HK-2 (cell line): ENCODE measurements at regions not wholly inside any gene's neighbourhood (a gene's known extent, or its start where the extent isn't known, plus 50 kb on each side); places are given as distances from the start of the nearest gene placed in this dataset.

Experiments
- DNase-seq: peaks from one replicate; pipeline ENCODE4 v3.0.0-alpha.2; 2018; ENCODE audit not compliant: unreplicated experiment

DNA sequence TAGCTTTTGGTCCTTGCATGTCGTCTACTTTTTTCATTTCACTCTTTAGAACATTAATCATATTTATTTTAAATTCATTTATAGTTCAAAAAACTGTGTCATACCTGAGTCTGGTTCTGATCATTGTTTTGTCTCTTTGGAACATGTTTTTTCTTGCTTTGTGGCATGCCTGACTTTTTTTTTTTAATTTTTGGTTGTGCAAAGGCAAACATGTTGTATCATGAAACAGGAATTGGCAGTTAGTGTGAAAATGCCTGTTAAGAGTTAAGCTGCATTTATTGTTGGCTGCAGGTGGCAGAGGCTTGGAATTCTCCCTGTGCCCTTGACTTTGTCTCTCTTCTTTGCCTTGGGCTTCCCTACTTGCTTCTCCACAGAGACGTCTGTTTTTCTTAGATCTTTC is 525.0 kb upstream of the ADARB2 start:
- no peak for DNase-seq

DNA sequence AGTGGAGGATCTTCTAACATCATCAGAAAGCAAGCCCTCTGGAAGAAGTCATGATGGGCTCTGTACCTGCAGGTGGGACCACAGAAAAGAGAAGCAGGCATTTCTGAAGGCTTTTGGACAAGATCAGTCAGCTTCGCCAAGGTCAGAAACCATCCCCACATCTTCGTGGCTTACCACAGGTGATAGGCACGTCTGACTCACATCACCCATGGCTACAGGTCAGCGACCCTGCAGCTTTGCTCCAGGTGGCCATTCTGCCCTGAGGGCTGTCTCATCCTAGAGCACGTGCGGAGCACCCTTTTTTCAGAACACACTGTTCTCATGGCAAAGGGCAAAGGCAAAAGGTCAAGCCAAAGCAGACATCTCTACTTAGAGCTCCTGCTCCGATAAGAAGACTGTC is 518.9 kb upstream of the ADARB2 start:
- DNase-seq = no peak

GRCh38 chr10:2252096-2252495 is 514.8 kb upstream of the ADARB2 start:
- DNase-seq = no peak

DNA sequence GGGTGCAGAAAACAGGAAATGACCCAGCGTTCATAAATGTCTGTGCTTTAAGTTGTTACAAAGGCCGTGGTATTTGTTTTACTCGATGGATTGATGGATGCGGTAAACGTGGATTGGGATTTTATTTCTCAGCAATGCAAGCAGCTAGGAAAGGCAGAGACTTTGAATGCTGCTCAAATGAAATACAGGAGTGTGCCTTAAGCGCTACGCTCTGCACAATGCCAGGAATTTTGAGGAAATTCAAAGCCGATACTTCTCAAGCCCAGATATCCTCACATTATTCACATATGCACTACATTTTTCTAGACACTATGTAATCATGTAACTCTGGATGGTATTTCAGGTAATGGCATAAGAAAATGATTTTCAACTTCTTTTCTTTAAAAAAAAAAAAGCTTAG is 514.3 kb upstream of the ADARB2 start:
- no peak for DNase-seq

DNA sequence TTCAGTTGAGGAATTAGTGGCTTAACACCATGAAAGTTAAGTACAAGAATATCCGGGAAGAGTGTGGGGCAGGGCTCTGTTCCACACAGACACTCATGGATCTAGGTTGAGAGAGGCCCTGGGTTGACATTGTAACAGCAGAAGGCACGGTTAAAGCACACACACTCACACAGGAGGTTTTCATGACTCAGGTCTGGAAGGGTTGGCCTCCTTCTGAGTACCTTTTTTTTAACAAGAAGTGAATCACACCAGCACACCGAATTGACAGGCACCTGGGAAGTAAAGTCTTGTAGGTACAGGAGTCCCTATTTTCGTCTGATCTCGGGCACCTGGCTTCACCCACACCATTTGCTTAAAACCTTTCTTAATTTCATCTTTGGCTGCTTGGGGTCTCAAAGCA is 509.4 kb upstream of the ADARB2 start:
- no peak for DNase-seq

DNA sequence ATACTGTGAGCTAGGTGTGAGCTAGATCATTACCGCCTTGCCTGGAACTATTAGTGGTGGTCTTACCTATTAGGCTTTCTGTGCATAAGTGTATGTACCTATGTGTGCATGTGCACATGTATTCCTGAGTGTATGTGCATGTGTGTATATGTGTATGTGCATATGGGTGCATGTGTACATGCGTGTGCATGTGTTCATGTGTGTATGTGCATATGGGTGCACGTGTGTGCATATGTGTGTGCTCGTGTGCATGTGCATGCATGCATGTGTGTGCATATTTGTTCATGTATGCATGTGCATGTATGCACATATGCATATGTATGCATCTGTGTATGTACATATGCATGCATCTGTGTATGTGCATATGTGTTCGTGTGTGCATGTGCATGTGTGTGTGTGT is 508.3 kb upstream of the ADARB2 start:
- no peak for DNase-seq

- no peak for DNase-seq
Measured at GRCh38 chr10:2244471-2244870, 507.1 kb upstream of the ADARB2 start.

- DNase-seq = no peak
Measured at GRCh38 chr10:2236876-2237275, 499.6 kb upstream of the ADARB2 start.

DNA sequence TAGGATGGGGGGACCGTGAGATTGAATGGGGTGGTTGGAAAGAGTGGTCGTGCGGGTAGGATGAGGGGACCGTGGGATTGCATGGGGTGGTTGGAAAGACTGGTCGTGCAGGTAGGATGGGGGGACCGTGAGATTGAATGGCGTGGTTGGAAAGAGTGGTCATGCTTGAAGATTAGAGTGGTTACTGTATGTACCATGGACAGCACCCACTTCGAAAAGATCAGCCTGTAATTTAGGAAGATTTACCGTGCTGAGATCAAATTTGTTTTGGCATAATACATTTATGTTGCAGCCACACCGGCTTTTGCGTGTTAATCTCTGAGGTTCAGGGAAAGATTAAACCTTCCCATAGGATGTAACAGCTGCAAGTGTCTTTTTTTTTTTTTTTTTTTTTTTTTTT is 495.2 kb upstream of the ADARB2 start:
- no peak for DNase-seq

DNA sequence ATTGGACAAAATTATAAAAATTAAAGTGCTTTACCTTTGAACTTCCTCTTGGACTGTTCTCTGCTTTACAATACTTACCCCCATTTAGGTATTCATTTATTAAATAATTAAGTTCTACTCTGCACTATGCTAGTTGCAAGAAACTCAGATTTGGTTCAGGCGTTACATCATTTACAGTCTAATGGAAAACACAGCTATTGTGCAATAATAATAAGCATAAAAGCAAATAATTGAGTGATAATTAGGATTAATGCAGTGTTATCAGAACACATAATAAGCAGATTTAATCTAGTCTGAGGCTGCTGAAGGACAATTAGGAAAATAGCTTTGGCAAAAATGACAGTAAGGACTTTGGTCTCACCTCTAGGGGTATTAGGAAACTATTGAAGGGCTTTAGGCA is 493.2 kb upstream of the ADARB2 start:
- DNase-seq = no peak

DNA sequence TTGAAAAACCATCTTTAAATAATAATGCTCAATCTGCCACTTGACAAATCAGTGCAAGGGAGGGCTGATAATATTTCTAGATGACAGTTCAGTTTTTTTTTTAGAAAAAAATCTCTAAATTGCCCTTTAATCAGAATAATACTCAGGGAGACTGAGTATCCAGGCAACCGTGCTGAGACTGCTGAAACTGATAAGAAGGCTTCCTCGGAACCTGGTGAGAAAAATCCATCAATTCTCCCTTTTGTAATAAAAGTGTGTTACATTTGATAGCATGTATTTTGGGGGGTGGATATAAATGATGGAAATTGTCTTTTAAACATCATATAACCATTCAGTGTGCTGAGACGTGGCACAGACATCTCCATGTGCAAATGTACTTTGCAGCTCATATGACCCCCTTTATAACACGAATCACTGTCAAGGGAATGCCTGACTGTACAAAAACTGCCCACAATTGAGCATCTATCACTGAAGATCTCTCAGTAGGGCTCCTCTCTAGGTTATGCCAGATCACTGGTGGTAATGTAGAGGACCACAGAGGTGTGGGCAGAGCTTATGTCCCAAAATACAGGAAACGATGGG is 491.1 kb upstream of the ADARB2 start:
- DNase-seq = no peak

- no peak for DNase-seq
Measured at GRCh38 chr10:2225609-2226008, 488.3 kb upstream of the ADARB2 start.

DNA sequence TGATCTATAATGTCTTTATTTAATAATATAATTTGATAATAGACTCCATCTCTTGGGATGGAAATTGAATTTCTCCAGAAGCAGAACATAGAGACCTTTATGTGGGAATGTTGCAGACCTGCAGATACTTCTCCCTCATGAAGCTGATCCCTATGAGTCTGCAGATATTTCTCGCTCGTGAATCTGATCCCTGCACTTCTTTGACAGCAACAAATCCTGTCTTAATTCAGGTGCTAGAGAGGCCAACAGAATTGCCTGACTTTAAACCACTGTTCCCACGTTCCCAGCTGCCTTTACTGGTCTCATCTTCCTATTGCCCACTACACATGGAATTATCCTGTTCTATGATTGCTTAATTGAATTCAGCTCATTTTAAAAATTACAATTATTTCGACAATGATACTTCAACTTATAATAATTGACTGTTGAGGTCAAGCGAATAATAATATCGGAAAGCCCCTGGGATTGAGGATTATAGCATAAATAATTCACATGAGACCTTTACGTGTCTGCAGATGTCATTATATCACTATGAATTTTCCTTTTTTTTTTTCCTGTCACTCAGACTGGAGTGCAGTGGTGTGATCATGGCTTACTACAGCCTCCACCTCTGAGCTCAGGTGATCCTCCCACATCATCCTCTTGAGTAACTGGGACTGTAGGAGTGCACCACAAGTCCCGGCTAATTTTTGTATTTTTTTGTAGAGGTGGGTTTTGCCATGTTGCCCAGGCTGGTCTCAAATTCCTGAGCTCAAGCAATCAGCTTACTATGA is 486.4 kb upstream of the ADARB2 start:
- DNase-seq = no peak

- DNase-seq = no peak
Measured at GRCh38 chr10:2222631-2223030, 485.3 kb upstream of the ADARB2 start.

GRCh38 chr10:2214805-2215204 is 477.5 kb upstream of the ADARB2 start:
- no peak for DNase-seq

GRCh38 chr10:2214092-2214491 is 476.8 kb upstream of the ADARB2 start:
- DNase-seq = no peak

DNA sequence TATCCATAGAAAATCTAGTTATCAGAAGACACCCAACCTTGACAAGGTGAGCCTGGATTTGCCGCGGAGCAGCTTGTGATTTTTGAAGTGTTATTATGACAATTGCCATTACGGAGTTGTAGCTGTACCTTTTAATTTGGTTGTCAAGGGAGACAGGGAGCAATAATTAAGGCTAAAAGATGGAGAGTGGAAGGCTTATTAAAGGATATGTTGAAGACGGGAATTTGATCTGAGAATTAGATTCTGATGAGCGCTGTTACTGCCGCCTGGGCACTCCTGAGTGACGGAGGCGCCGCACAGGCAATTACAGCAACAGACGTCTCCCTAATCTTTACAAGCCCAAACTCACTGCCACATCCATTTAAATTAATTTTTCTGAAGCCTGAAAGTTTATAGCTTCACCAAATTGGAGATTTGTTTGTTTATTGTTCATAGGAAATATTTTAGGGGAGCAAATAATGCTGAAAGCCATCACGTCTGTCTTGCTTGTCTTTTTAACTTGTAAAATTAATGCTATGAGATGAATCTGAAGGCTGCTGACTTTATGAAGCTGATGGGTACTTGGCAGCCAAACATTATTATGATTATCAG is 475.0 kb upstream of the ADARB2 start:
- DNase-seq = no peak

DNA sequence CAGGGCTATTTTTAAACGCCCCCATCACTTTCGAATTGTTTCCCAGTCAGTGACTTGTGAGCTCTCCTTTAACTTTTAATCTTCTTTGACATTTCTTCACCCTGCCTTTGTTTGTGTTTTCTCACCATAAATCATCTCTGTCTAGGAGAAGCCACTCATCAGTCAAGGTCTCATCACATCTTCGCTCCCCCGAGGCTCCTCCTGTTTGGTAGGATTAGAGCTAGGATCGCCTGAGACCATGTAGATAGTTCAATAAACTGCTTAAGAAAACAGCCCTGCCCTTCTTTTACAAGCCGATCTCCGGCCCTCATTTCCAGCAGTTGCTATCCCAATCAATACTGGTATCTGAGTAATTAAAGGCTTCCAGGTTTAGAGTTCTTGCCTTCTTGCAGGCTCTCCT is 472.8 kb upstream of the ADARB2 start:
- DNase-seq = no peak

- DNase-seq = no peak
Measured at GRCh38 chr10:2208106-2208505, 470.8 kb upstream of the ADARB2 start.

DNA sequence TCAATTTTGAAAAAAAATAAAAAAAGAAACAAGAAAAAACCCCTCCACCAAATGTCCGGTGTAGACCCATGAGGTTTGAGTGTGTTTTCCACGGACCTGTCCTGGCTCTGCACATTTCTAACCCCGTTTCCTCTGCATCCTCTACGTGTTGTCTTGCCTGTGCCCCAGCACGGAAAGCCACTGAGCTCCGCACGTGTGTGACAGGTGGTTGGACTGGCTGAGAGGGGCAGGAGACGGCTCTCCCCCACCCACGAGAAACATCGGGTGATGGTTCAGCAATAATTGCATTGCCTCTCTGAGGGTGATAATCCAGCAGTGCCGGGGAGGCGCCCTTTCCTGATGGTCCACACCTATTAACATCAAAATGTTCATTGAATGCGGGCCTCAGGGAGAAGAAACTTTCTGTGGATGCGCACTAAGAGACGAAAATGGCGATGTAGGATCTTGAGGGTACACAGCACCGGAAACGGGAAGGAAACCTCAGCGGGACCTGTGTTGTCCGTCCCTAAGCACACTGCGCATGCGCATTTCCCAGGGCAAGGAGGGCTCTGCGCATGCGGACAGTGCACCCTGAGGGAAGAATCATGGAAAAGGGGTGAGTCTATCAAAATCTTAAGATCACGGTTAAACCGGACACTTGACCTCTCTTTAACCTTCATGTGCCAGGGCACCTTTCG is 470.1 kb upstream of the ADARB2 start:
- DNase-seq = no peak

DNA sequence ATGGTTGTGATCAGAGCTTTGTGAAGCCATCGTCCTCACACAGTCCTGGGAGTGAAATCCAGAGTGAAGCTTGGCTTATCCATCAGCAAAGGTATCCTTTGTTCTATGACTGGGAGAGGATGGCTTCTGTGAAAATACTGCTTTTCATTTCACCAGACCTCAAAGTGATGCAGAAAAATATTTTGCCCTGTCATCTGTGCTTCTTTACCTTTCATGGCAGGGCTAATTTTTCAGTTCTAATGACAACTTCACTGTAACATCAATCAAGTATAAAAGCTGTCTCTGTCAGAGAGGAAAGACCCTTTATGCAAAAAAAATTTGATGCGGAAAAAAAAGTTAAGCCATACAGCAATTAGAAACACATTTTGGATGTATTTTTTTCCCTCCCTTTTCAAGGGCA is 468.1 kb upstream of the ADARB2 start:
- no peak for DNase-seq

GRCh38 chr10:2202401-2202800 is 465.1 kb upstream of the ADARB2 start:
- no peak for DNase-seq

DNA sequence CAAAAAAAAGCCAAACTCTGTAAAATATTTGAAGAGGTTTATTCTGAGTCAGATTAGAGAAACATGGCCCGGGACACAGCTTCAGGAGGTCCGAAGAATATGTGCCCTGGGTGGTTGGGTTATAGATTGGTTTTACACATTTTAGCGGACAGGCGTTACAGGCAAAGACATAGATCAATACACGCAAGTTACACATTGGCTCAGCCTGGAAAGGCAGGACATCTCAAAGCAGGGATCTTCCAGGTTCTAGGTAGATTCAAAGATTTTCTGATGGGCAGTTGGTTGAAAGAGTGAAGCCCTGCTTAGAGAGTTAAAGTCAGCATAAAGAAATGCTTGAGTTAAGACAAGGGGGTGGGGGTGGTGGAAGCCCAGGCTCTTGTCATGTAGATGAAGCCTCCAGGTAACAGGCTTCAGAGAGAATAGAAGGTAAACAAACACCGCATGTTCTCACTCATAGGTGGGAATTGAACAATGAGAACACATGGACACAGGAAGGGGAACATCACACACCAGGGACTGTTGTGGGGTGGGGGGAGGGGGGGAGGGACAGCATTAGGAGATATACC is 464.3 kb upstream of the ADARB2 start:
- no peak for DNase-seq
